HEK293 (cell line): ENCODE measurements at regions not wholly inside any gene's neighbourhood (a gene's known extent, or its start where the extent isn't known, plus 50 kb on each side); places are given as distances from the start of the nearest gene placed in this dataset.

Experiments
- CTCF ChIA-PET: fragments of 350-600 bp; formaldehyde crosslinking; extraction: SDS; loops from one replicate; lab custom pipeline; 2021; ENCODE audit warnings: antibody characterized with exemption; lab: Yijun Ruan, JAX
- POLR2A ChIA-PET: fragments of 300-600 bp; formaldehyde crosslinking; extraction: SDS; loops from one replicate; lab custom pipeline; 2020; ENCODE audit warnings: antibody characterized with exemption, inconsistent platforms; lab: Yijun Ruan, JAX
- H3K27ac ChIP-seq: fragments of 200-500 bp; sonication (Bioruptor generic); 2 replicates; pipeline ENCODE4 v1.5.1; 2014; ENCODE audit warnings: low read depth, low read length, control low read depth, inconsistent platforms; ENCODE audit errors: extremely low read depth
- H3K36me3 ChIP-seq, 2 experiments: fragments of 200-500 bp in 1 of 2; sonication (Bioruptor generic) in 1 of 2; 1 replicate in 1 of 2; 2 replicates in 1 of 2; pipeline ENCODE4 v1.5.1; 2014 to 2017; ENCODE audit warnings: inconsistent platforms in 2 of 2, low read length in 2 of 2; ENCODE audit not compliant: control insufficient read depth in 2 of 2, insufficient read depth in 1 of 2
- H3K4me1 ChIP-seq: fragments of 200-500 bp; sonication (Bioruptor generic); 2 replicates; pipeline ENCODE4 v1.5.1; 2014; ENCODE audit warnings: mild to moderate bottlenecking, low read length, inconsistent platforms; ENCODE audit not compliant: control insufficient read depth, insufficient read depth
- H3K4me3 ChIP-seq: 2 replicates; pipeline ENCODE4 v1.5.1; 2011; ENCODE audit warnings: low read depth, mild to moderate bottlenecking, control low read depth, low read length, moderate library complexity
- H3K9me3 ChIP-seq: fragments of 200-500 bp; sonication (Bioruptor generic); 2 replicates; pipeline ENCODE4 v1.5.1; 2014; ENCODE audit warnings: low read depth, low read length, inconsistent platforms; ENCODE audit not compliant: control insufficient read depth, insufficient read depth
- KLF9 ChIP-seq: fragments of 450-650 bp; formaldehyde crosslinking; IDR thresholded peaks from 2 replicates; pipeline ENCODE4 v1.5.1; 2016; ENCODE audit warnings: missing biosample characterization, missing genetic modification characterization, low read depth
- SCRT1 ChIP-seq: fragments of 450-650 bp; formaldehyde crosslinking; IDR thresholded peaks from 2 replicates; pipeline ENCODE4 v1.5.1; 2016; ENCODE audit warnings: missing biosample characterization, missing genetic modification characterization, borderline replicate concordance
- YY2 ChIP-seq: fragments of 450-650 bp; formaldehyde crosslinking; IDR thresholded peaks from 2 replicates; pipeline ENCODE4 v1.5.1; 2016; ENCODE audit warnings: missing biosample characterization, missing genetic modification characterization
- ZBTB10 ChIP-seq: fragments of 450-650 bp; formaldehyde crosslinking; IDR thresholded peaks from 2 replicates; pipeline ENCODE4 v1.5.1; 2016; ENCODE audit warnings: missing biosample characterization, missing genetic modification characterization
- ZNF280D ChIP-seq: fragments of 450-650 bp; formaldehyde crosslinking; IDR thresholded peaks from 2 replicates; pipeline ENCODE4 v1.5.1; 2016; ENCODE audit warnings: missing biosample characterization, missing genetic modification characterization
- ZNF302 ChIP-seq: fragments of 450-650 bp; formaldehyde crosslinking; IDR thresholded peaks from 2 replicates; pipeline ENCODE4 v1.5.1; 2016; ENCODE audit warnings: missing biosample characterization, missing genetic modification characterization, low read depth
- ZNF311 ChIP-seq: fragments of 450-650 bp; formaldehyde crosslinking; IDR thresholded peaks from 2 replicates; pipeline ENCODE4 v1.5.1; 2017; ENCODE audit warnings: missing biosample characterization, missing genetic modification characterization, borderline replicate concordance
- ZNF391 ChIP-seq: fragments of 450-650 bp; formaldehyde crosslinking; IDR thresholded peaks from 2 replicates; pipeline ENCODE4 v1.5.1; 2016; ENCODE audit warnings: low read depth, missing biosample characterization, missing genetic modification characterization, borderline replicate concordance
- ZSCAN18 ChIP-seq: fragments of 450-650 bp; formaldehyde crosslinking; IDR thresholded peaks from 2 replicates; pipeline ENCODE4 v1.5.1; 2016; ENCODE audit warnings: missing biosample characterization, missing genetic modification characterization

GRCh38 chr17:34858591-34859565 lies 102.4 kb downstream of the CCT6B start (continued):
- 0 out of 2 replicates have a peak, but pooled peaks have one; percentile 19 for TF ChIP-seq SCRT1 (tag by site-specific recombination)
- no peak for TF ChIP-seq ZSCAN18
- TF ChIP-seq ZNF302, result no peak
- no peak for TF ChIP-seq ZNF311 (tag by site-specific recombination)
- TF ChIP-seq KLF9 (tag by site-specific recombination), result no peak

GRCh38 chr17:34853924-34854323 lies 107.3 kb downstream of the CCT6B start:
- ChIA-PET POLR2A (no interaction called here), CTCF (interaction anchor here (0.5 kb wide), 1 partner anchor 309 kb away, joined by 3 read pairs; no protein-coding TSS in a partner anchor)
- no peak for TF ChIP-seq ZNF280D (tag by site-specific recombination)

GRCh38 chr17:34852614-34853013 lies 108.6 kb downstream of the CCT6B start:
- no peak overlapping the region for H3K27ac ChIP-seq
- ChIA-PET POLR2A (no interaction called here), CTCF (interaction anchor here (0.6 to 0.7 kb wide), 3 partner anchors 34 to 245 kb away, joined by 3 read pairs; no protein-coding TSS in a partner anchor)

More at GRCh38 chr17:34853924-34854323, 107.3 kb downstream of the CCT6B start:
- Histone ChIP-seq H3K27ac (no peak overlapping the region), H3K4me1 (no peaks in the 10 kb centered on the region), H3K4me3 (no peak overlapping the region), H3K9me3 (no peaks in the 10 kb centered on the region), H3K36me3 (no peaks in the 10 kb centered on the region)

More at GRCh38 chr17:34852614-34853013, 108.6 kb downstream of the CCT6B start:
- Histone ChIP-seq H3K4me3 (no peak overlapping the region), H3K9me3 (no peaks in the 10 kb centered on the region), H3K36me3 (no peaks in the 10 kb centered on the region), H3K4me1 (no peaks in the 10 kb centered on the region)
- no peak for TF ChIP-seq ZBTB10 (tag by site-specific recombination)
- TF ChIP-seq YY2 (tag by site-specific recombination), result no peak
- no peak for TF ChIP-seq ZNF391 (tag by site-specific recombination)
